CD14-positive monocyte (primary cell): ENCODE measurements at regions not wholly inside any gene's neighbourhood (a gene's known extent, or its start where the extent isn't known, plus 50 kb on each side); places are given as distances from the start of the nearest gene placed in this dataset.
A peak's percentile ranks its signal among the peaks of the same experiment; 100 is the strongest.

Source experiments
- DNase-seq, 3 donors: peaks; one replicate each; pipeline ENCODE4 v3.0.0-alpha.2; 2011 to 2022
- H2AFZ ChIP-seq: 2 replicates; pipeline ENCODE4 v1.6.0; 2012; ENCODE audit warnings: mild to moderate bottlenecking, low read depth, low read length, inconsistent platforms; ENCODE audit not compliant: insufficient read depth, poor library complexity, severe bottlenecking
- H3K27ac ChIP-seq, 2 donors: 1 replicate in 1 of 2; 2 replicates in 1 of 2; pipeline ENCODE4 v1.5.1; 2012 to 2013; ENCODE audit warnings: low read length in 2 of 2, control low read depth in 1 of 2, inconsistent platforms in 1 of 2, low read depth in 1 of 2, mild to moderate bottlenecking in 1 of 2
- H3K27me3 ChIP-seq, 2 donors: one replicate each; pipeline versions ENCODE4 v1.6.0 to v1.6.1; 2011 to 2013; ENCODE audit warnings: low read length in 2 of 2; ENCODE audit not compliant: control insufficient read depth in 2 of 2, insufficient read depth in 2 of 2
- H3K36me3 ChIP-seq, 2 donors: replicated peaks in 1 of 2; 1 replicate in 1 of 2; 2 replicates in 1 of 2; pipeline versions ENCODE4 v1.5.1 to v1.6.1; 2012 to 2013; ENCODE audit warnings: low read length in 2 of 2, control low read depth in 1 of 2, inconsistent platforms in 1 of 2, mild to moderate bottlenecking in 1 of 2; ENCODE audit not compliant: insufficient read depth in 2 of 2, control insufficient read depth in 1 of 2
- H3K4me1 ChIP-seq, 2 donors: 1 replicate in 1 of 2; 2 replicates in 1 of 2; pipeline versions ENCODE4 v1.5.1 to v1.6.1; 2012 to 2013; ENCODE audit warnings: low read length in 2 of 2, control low read depth in 1 of 2, inconsistent platforms in 1 of 2, mild to moderate bottlenecking in 1 of 2, moderate library complexity in 1 of 2; ENCODE audit not compliant: insufficient read depth in 2 of 2, control insufficient read depth in 1 of 2
- H3K4me2 ChIP-seq: replicated peaks from 2 replicates; pipeline ENCODE3; 2012; ENCODE audit warnings: low read length, moderate library complexity, mild to moderate bottlenecking; ENCODE audit not compliant: poor library complexity, severe bottlenecking; ENCODE audit errors: extremely low read depth
- H3K4me3 ChIP-seq, 3 experiments: fragments of 200-600 bp in 1 of 3; sonication (generic) in 1 of 3; replicated peaks in 1 of 3; 1 replicate in 2 of 3; 2 replicates in 1 of 3; pipeline ENCODE4 v1.5.1; 2011 to 2013; ENCODE audit warnings: low read length in 3 of 3, mild to moderate bottlenecking in 3 of 3, control low read depth in 2 of 3, low read depth in 2 of 3, inconsistent platforms in 1 of 3, moderate library complexity in 1 of 3
- H3K79me2 ChIP-seq: 2 replicates; pipeline ENCODE4 v1.6.0; 2012; ENCODE audit warnings: mild to moderate bottlenecking, control low read depth, inconsistent platforms, low read length, moderate library complexity; ENCODE audit not compliant: insufficient read depth
- H3K9ac ChIP-seq: 2 replicates; pipeline ENCODE4 v1.6.0; 2017; ENCODE audit warnings: low read length, mild to moderate bottlenecking; ENCODE audit not compliant: insufficient read depth, poor library complexity, severe bottlenecking
- H3K9me3 ChIP-seq, 2 donors: replicated peaks in 1 of 2; 1 replicate in 1 of 2; 2 replicates in 1 of 2; pipeline versions ENCODE4 v1.5.1 to v1.6.1; 2012 to 2013; ENCODE audit warnings: low read length in 2 of 2, control low read depth in 1 of 2; ENCODE audit not compliant: control insufficient read depth in 1 of 2, insufficient read depth in 1 of 2
- H4K20me1 ChIP-seq: 2 replicates; pipeline ENCODE4 v1.6.0; 2012; ENCODE audit warnings: mild to moderate bottlenecking, low read length, control low read depth, moderate library complexity; ENCODE audit not compliant: insufficient read depth
- H3K27ac Mint-ChIP-seq, 7 donors: one replicate each; pipeline ENCODE4 v1.8.0; 2020; ENCODE audit warnings: mild to moderate bottlenecking in 7 of 7, mixed read lengths in 7 of 7, moderate library complexity in 6 of 7, inconsistent platforms in 2 of 7
- H3K27me3 Mint-ChIP-seq, 3 donors: one replicate each; pipeline ENCODE4 v1.8.0; 2021 to 2022; ENCODE audit warnings: low read depth in 3 of 3, mild to moderate bottlenecking in 3 of 3, mixed read lengths in 3 of 3, moderate library complexity in 3 of 3, inconsistent platforms in 1 of 3
- H3K36me3 Mint-ChIP-seq, 2 donors: one replicate each; pipeline ENCODE4 v1.8.0; 2020; ENCODE audit warnings: mixed read lengths in 2 of 2, inconsistent platforms in 1 of 2, mild to moderate bottlenecking in 1 of 2
- H3K4me1 Mint-ChIP-seq: one replicate; pipeline ENCODE4 v1.8.0; 2020; ENCODE audit warnings: mild to moderate bottlenecking, mixed read lengths
- H3K4me3 Mint-ChIP-seq, 2 donors: one replicate each; pipeline ENCODE4 v1.8.0; 2020; ENCODE audit warnings: mild to moderate bottlenecking in 2 of 2, mixed read lengths in 2 of 2, moderate library complexity in 1 of 2
- H3K9me3 Mint-ChIP-seq, 7 donors: one replicate each; pipeline ENCODE4 v1.8.0; 2020 to 2022; ENCODE audit warnings: mixed read lengths in 7 of 7, mild to moderate bottlenecking in 6 of 7, moderate library complexity in 6 of 7, inconsistent platforms in 2 of 7
- CTCF ChIP-seq: fragments of 200-600 bp; IDR thresholded peaks from one replicate; pipeline ENCODE4 v1.8.0; 2022; ENCODE audit warnings: antibody characterized with exemption, mild to moderate bottlenecking
- WGBS: methylation state at CpG from one replicate; pipeline ENCODE4 v1.1.5; 2013; ENCODE audit warnings: missing lambda C conversion rate; ENCODE audit not compliant: insufficient coverage; 5-methylcytosine and 5-hydroxymethylcytosine counted together
- intact Hi-C, 2 donors: fragments of 100-400 bp; cut with micrococcal nuclease; formaldehyde crosslinking; loops; one replicate each; pipeline versions ENCODE4 v1.15.0 to v1.15.1; 2023

- H3K9ac ChIP-seq, result no peak overlapping the region
- H3K27ac ChIP-seq, result no peak overlapping the region
- Mint-ChIP-seq H3K4me3 (no peak overlapping the region), H3K9me3 (peaks cover 0 to 5% (median 2%) of the 10 kb centered on the region in 7 donors), H3K36me3 (no peaks in the 10 kb centered on the region), H3K4me1 (peaks cover 34% of the 10 kb centered on the region), H3K27me3 (peaks cover 0 to 2% (median 2%) of the 10 kb centered on the region in 3 donors), H3K27ac (peak overlapping the region in 2 of 7 donors; percentile 25 to 61)
- H3K79me2 ChIP-seq, result no peaks in the 10 kb centered on the region
- H3K36me3 ChIP-seq, result no peaks in the 10 kb centered on the region
- WGBS, result 100% methylated on average over 3 of the region's 3 CpGs
- no peaks in the 10 kb centered on the region for H4K20me1 ChIP-seq
- TF ChIP-seq CTCF, result no peak
- peaks cover 9 to 21% of the 10 kb centered on the region in 2 donors for H3K4me1 ChIP-seq
- no peak for DNase-seq
- no peak overlapping the region for H3K4me2 ChIP-seq
- no peaks in the 10 kb centered on the region for H3K27me3 ChIP-seq
- no peak overlapping the region for H3K4me3 ChIP-seq
- H3K9me3 ChIP-seq, result no peaks in the 10 kb centered on the region
- no peak overlapping the region for H2AFZ ChIP-seq
- intact Hi-C loops, result no loop called here
Observed at GRCh38 chr5:35373249-35373648, 143.0 kb upstream of the PRLR start.

- Histone ChIP-seq H3K4me2 (no peak overlapping the region), H4K20me1 (no peaks in the 10 kb centered on the region), H3K36me3 (no peaks in the 10 kb centered on the region), H3K27ac (no peak overlapping the region), H3K79me2 (no peaks in the 10 kb centered on the region), H3K9me3 (no peaks in the 10 kb centered on the region), H3K9ac (no peak overlapping the region), H3K27me3 (no peaks in the 10 kb centered on the region), H3K4me3 (no peak overlapping the region), H2AFZ (no peak overlapping the region), H3K4me1 (peaks cover 9 to 21% of the 10 kb centered on the region in 2 donors)
- TF ChIP-seq CTCF, result no peak
- H3K27ac Mint-ChIP-seq, result peak overlapping the region in 1 of 7 donors; percentile 28
- intact Hi-C loops, result no loop called here
- H3K36me3 Mint-ChIP-seq, result no peaks in the 10 kb centered on the region
- H3K9me3 Mint-ChIP-seq, result peaks cover 0 to 4% (median 0%) of the 10 kb centered on the region in 7 donors
- peaks cover 0 to 2% (median 2%) of the 10 kb centered on the region in 3 donors for H3K27me3 Mint-ChIP-seq
- WGBS, result no CpG with 5 or more reads among the region's 2 CpGs
- no peak for DNase-seq
- peaks cover 32% of the 10 kb centered on the region for H3K4me1 Mint-ChIP-seq
- H3K4me3 Mint-ChIP-seq, result no peak overlapping the region
Observed at GRCh38 chr5:35372482-35372881, 142.2 kb upstream of the PRLR start.
